A549 (cell line): ENCODE measurements at regions not wholly inside any gene's neighbourhood (a gene's known extent, or its start where the extent isn't known, plus 50 kb on each side); places are given as distances from the start of the nearest gene placed in this dataset.

ENCODE experiments used
- BCL3 ChIP-seq: fragments of >200 bp; sonication (Bioruptor Twin); formaldehyde crosslinking; IDR thresholded peaks from 3 replicates; pipeline ENCODE4 v1.6.1; 2016
- CBX2 ChIP-seq: fragments of 200-600 bp; sonication (generic); IDR thresholded peaks from 2 replicates; pipeline ENCODE4 v1.6.1; 2016; ENCODE audit warnings: low read depth, mild to moderate bottlenecking, borderline replicate concordance
- FOXS1 ChIP-seq: fragments of 250-450 bp; sonication (Bioruptor Pico); IDR thresholded peaks from 2 replicates; pipeline ENCODE4 v1.5.0; 2020; ENCODE audit warnings: mild to moderate bottlenecking, moderate library complexity
- MYC ChIP-seq: IDR thresholded peaks from 2 replicates; pipeline ENCODE4 v1.6.1; 2012; ENCODE audit warnings: mild to moderate bottlenecking, inconsistent platforms, low read length, improper control_type of control experiment, borderline replicate concordance
- NR3C1 ChIP-seq: fragments of >200 bp; sonication (Bioruptor Twin); formaldehyde crosslinking; IDR thresholded peaks from 3 replicates; pipeline ENCODE4 v1.6.1; 2017
- PBX3 ChIP-seq: IDR thresholded peaks from 2 replicates; pipeline ENCODE4 v1.6.1; 2012
- TF ChIP-seq, protein P1 (sequence below): fragments of 200-600 bp; sonication (generic); IDR thresholded peaks from 2 replicates; pipeline ENCODE4 v1.6.1; 2016; ENCODE audit warnings: antibody characterized with exemption, mild to moderate bottlenecking, moderate library complexity
- TF ChIP-seq, protein P2 (sequence below): fragments of >200 bp; sonication (Bioruptor Twin); formaldehyde crosslinking; IDR thresholded peaks from 3 replicates; pipeline ENCODE4 v1.5.1; 2016

- TF ChIP-seq, protein P1, sequence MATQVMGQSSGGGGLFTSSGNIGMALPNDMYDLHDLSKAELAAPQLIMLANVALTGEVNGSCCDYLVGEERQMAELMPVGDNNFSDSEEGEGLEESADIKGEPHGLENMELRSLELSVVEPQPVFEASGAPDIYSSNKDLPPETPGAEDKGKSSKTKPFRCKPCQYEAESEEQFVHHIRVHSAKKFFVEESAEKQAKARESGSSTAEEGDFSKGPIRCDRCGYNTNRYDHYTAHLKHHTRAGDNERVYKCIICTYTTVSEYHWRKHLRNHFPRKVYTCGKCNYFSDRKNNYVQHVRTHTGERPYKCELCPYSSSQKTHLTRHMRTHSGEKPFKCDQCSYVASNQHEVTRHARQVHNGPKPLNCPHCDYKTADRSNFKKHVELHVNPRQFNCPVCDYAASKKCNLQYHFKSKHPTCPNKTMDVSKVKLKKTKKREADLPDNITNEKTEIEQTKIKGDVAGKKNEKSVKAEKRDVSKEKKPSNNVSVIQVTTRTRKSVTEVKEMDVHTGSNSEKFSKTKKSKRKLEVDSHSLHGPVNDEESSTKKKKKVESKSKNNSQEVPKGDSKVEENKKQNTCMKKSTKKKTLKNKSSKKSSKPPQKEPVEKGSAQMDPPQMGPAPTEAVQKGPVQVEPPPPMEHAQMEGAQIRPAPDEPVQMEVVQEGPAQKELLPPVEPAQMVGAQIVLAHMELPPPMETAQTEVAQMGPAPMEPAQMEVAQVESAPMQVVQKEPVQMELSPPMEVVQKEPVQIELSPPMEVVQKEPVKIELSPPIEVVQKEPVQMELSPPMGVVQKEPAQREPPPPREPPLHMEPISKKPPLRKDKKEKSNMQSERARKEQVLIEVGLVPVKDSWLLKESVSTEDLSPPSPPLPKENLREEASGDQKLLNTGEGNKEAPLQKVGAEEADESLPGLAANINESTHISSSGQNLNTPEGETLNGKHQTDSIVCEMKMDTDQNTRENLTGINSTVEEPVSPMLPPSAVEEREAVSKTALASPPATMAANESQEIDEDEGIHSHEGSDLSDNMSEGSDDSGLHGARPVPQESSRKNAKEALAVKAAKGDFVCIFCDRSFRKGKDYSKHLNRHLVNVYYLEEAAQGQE: no peak
- TF ChIP-seq, protein P2, sequence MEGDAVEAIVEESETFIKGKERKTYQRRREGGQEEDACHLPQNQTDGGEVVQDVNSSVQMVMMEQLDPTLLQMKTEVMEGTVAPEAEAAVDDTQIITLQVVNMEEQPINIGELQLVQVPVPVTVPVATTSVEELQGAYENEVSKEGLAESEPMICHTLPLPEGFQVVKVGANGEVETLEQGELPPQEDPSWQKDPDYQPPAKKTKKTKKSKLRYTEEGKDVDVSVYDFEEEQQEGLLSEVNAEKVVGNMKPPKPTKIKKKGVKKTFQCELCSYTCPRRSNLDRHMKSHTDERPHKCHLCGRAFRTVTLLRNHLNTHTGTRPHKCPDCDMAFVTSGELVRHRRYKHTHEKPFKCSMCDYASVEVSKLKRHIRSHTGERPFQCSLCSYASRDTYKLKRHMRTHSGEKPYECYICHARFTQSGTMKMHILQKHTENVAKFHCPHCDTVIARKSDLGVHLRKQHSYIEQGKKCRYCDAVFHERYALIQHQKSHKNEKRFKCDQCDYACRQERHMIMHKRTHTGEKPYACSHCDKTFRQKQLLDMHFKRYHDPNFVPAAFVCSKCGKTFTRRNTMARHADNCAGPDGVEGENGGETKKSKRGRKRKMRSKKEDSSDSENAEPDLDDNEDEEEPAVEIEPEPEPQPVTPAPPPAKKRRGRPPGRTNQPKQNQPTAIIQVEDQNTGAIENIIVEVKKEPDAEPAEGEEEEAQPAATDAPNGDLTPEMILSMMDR: no peak
- TF ChIP-seq CBX2: no peak
- no peak for TF ChIP-seq BCL3
- TF ChIP-seq FOXS1 (CRISPR knock-in tag): no peak
- no peak for TF ChIP-seq MYC
- TF ChIP-seq NR3C1: no peak
- no peak for TF ChIP-seq PBX3
These were observed 384.2 kb upstream of the DUSP10 start for GRCh38 chr1:222126052-222126451.
